Fibroblast of the aortic adventitia (primary cell): ENCODE measurements at regions not wholly inside any gene's neighbourhood (a gene's known extent, or its start where the extent isn't known, plus 50 kb on each side); places are given as distances from the start of the nearest gene placed in this dataset.
A peak's percentile ranks its signal among the peaks of the same experiment; 100 is the strongest.

Source experiments
- DNase-seq: peaks from one replicate; pipeline ENCODE4 v3.0.0-alpha.2; 2010; ENCODE audit warnings: low read depth
- H3K4me3 ChIP-seq: 2 replicates; pipeline ENCODE4 v1.5.1; 2011; ENCODE audit warnings: low read depth, mild to moderate bottlenecking, control low read depth, low read length, moderate library complexity
- CTCF ChIP-seq: IDR thresholded peaks from 2 replicates; pipeline ENCODE4 v1.5.1; 2011; ENCODE audit warnings: mild to moderate bottlenecking, low read length, control low read depth, inconsistent platforms; ENCODE audit not compliant: insufficient read depth

GRCh38 chr13:73779881-73780280 lies 354.3 kb downstream of the KLF12 start:
- no peak for DNase-seq
- TF ChIP-seq CTCF, result no peak
- no peak overlapping the region for H3K4me3 ChIP-seq

- no peak overlapping the region for H3K4me3 ChIP-seq
- DNase-seq, result no peak
- TF ChIP-seq CTCF, result no peak
Measured at GRCh38 chr13:73778242-73778864, 355.9 kb downstream of the KLF12 start.

- DNase-seq, result no peak
- TF ChIP-seq CTCF, result no peak
- no peak overlapping the region for H3K4me3 ChIP-seq
Measured at GRCh38 chr13:73777134-73777533, 357.1 kb downstream of the KLF12 start.

- peak; percentile 9 for DNase-seq
- no peak for TF ChIP-seq CTCF
- H3K4me3 ChIP-seq, result no peak overlapping the region
Measured at GRCh38 chr13:73776151-73776785, 357.9 kb downstream of the KLF12 start.

GRCh38 chr13:73773168-73773549 lies 361.0 kb downstream of the KLF12 start:
- no peak for DNase-seq
- TF ChIP-seq CTCF, result no peak
- no peak overlapping the region for H3K4me3 ChIP-seq

GRCh38 chr13:73772449-73773167 lies 361.6 kb downstream of the KLF12 start:
- no peak for DNase-seq
- TF ChIP-seq CTCF, result no peak
- no peak overlapping the region for H3K4me3 ChIP-seq
